ENCODE measurements at regions not wholly inside any gene's neighbourhood (a gene's known extent, or its start where the extent isn't known, plus 50 kb on each side); places are given as distances from the start of the nearest gene placed in this dataset.

GRCh38 chr2:102951249-102951648 lies 189.4 kb downstream of the TMEM182 start:
- no peak for TF ChIP-seq CTCF (IDR thresholded peaks at IDR 0.05; ENCODE audit: low read depth, low read length)
- no peak for TF ChIP-seq EZH2phosphoT487 (IDR thresholded peaks at IDR 0.05; ENCODE audit: low read depth)
